22Rv1 (cell line): ENCODE measurements at regions not wholly inside any gene's neighbourhood (a gene's known extent, or its start where the extent isn't known, plus 50 kb on each side); places are given as distances from the start of the nearest gene placed in this dataset.

Experiments used
- ZFX ChIP-seq: fragments of 450-650 bp; IDR thresholded peaks from 2 replicates; pipeline ENCODE4 v1.6.1; 2017; ENCODE audit warnings: antibody characterized with exemption, borderline replicate concordance
- TF ChIP-seq, protein P1 (sequence below): fragments of 450-650 bp; IDR thresholded peaks from 2 replicates; pipeline ENCODE4 v1.5.1; 2017; ENCODE audit warnings: mild to moderate bottlenecking

DNA sequence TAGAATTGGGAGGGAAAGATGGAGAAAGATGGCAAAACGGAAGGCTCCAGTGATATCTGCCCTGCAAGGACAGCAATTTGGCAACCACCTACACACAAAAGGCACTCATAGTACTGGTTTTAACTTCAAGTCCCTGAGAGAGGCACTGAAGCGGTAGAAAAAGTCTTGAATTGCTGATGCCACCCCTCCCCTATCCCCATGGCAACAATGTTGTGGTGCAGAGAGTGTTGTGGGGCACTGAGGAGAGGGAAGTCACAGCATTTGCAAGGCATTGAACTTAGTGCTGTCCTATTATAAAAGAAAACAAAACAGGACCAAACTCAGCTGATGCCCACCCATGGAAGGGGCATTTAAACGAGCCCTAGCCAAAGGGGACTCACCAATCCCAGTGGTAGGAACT lies 343.7 kb downstream of the HAO1 start:
- TF ChIP-seq, protein P1, sequence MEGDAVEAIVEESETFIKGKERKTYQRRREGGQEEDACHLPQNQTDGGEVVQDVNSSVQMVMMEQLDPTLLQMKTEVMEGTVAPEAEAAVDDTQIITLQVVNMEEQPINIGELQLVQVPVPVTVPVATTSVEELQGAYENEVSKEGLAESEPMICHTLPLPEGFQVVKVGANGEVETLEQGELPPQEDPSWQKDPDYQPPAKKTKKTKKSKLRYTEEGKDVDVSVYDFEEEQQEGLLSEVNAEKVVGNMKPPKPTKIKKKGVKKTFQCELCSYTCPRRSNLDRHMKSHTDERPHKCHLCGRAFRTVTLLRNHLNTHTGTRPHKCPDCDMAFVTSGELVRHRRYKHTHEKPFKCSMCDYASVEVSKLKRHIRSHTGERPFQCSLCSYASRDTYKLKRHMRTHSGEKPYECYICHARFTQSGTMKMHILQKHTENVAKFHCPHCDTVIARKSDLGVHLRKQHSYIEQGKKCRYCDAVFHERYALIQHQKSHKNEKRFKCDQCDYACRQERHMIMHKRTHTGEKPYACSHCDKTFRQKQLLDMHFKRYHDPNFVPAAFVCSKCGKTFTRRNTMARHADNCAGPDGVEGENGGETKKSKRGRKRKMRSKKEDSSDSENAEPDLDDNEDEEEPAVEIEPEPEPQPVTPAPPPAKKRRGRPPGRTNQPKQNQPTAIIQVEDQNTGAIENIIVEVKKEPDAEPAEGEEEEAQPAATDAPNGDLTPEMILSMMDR, result no peak
- TF ChIP-seq ZFX, result no peak
